Activated naive CD8-positive, alpha-beta T cell treated with anti-CD3 and anti-CD28 coated beads for 36 hours (primary cell): ENCODE measurements at regions not wholly inside any gene's neighbourhood (a gene's known extent, or its start where the extent isn't known, plus 50 kb on each side); places are given as distances from the start of the nearest gene placed in this dataset.

Source experiments
- DNase-seq: peaks from one replicate; pipeline ENCODE4 v3.0.0; 2021
- H3K27ac Mint-ChIP-seq: one replicate; pipeline ENCODE4 v1.8.0; 2022; ENCODE audit warnings: mild to moderate bottlenecking, moderate library complexity, mixed read lengths
- H3K27me3 Mint-ChIP-seq: one replicate; pipeline ENCODE4 v1.8.0; 2022; ENCODE audit warnings: mild to moderate bottlenecking, mixed read lengths
- H3K36me3 Mint-ChIP-seq: one replicate; pipeline ENCODE4 v1.8.0; 2021; ENCODE audit warnings: mild to moderate bottlenecking, mixed read lengths
- H3K4me1 Mint-ChIP-seq: one replicate; pipeline ENCODE4 v1.8.0; 2021; ENCODE audit warnings: mixed read lengths
- H3K4me3 Mint-ChIP-seq: one replicate; pipeline ENCODE4 v1.8.0; 2022; ENCODE audit warnings: mild to moderate bottlenecking, moderate library complexity, mixed read lengths
- H3K9me3 Mint-ChIP-seq: one replicate; pipeline ENCODE4 v1.8.0; 2022; ENCODE audit warnings: mixed read lengths

DNA sequence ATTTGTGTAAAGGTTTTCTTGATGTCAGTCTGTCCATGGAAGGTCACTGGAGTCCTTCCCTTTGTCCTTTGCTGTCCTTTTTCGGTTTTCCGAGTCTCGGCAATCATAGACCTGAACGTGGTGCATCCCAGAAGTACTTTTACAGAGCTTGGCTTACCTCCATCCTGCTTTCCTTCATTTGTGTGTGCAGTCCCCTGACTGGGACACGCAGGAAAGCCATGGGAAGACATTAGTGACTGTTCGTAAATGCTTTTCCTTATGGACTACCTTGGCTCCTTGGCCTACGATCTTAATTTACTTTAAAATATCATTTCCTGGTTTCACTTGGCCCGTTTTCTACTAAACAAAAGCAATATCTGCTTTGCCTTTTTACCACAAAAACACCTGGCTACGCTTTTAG, 328.4 kb upstream of the RARB start:
- Mint-ChIP-seq H3K9me3 (no peaks in the 10 kb centered on the region), H3K27me3 (no peaks in the 10 kb centered on the region), H3K4me3 (no peak overlapping the region), H3K27ac (no peak overlapping the region), H3K36me3 (no peaks in the 10 kb centered on the region), H3K4me1 (no peaks in the 10 kb centered on the region)
- no peak for DNase-seq

GRCh38 chr3:25103391-25103790, 324.7 kb upstream of the RARB start:
- Mint-ChIP-seq H3K27ac (no peak overlapping the region), H3K36me3 (no peaks in the 10 kb centered on the region), H3K27me3 (no peaks in the 10 kb centered on the region), H3K4me1 (no peaks in the 10 kb centered on the region), H3K9me3 (peaks cover 2% of the 10 kb centered on the region), H3K4me3 (no peak overlapping the region)
- no peak for DNase-seq

DNA sequence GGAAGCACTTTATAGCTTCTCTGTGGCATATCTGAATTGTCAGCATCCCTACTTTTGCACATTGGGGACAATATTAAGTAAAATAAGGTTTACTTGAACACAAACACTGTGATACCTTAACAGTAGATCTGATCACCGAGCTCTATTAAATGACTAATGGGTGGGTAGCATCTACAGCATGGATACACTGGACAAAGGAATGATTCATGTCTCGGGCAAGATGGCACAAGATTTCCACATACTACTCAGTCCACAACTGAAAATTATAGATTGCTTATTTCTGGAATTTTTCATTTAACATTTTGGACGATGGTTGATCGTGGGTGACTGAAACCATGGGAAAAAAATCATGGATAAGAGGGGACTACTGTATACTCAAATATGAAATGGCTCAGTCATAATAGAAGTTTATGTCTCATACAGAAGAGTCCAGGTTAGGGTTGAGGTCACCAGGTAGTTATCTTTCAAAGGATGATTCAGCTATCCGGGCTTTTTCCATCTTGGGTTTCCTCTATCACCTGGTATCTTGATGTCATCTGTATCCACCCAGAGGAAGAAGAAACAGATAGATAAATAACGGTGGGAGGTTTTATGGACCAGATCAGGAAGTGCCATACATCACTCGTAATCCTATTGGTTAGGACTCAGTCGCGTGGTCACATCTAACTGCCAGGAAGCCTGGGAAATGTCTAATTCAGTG, 320.0 kb upstream of the RARB start:
- H3K4me1 Mint-ChIP-seq: no peaks in the 10 kb centered on the region
- no peak overlapping the region for H3K4me3 Mint-ChIP-seq
- H3K27ac Mint-ChIP-seq: no peak overlapping the region
- DNase-seq: no peak
- H3K9me3 Mint-ChIP-seq: peaks cover 2% of the 10 kb centered on the region
- H3K27me3 Mint-ChIP-seq: no peaks in the 10 kb centered on the region
- no peaks in the 10 kb centered on the region for H3K36me3 Mint-ChIP-seq

GRCh38 chr3:25110642-25111041, 317.4 kb upstream of the RARB start:
- no peak for DNase-seq
- H3K36me3 Mint-ChIP-seq: no peaks in the 10 kb centered on the region
- H3K27ac Mint-ChIP-seq: no peak overlapping the region
- no peak overlapping the region for H3K4me3 Mint-ChIP-seq
- H3K27me3 Mint-ChIP-seq: no peaks in the 10 kb centered on the region
- no peaks in the 10 kb centered on the region for H3K4me1 Mint-ChIP-seq
- peaks cover 6% of the 10 kb centered on the region for H3K9me3 Mint-ChIP-seq

GRCh38 chr3:25113891-25114290, 314.2 kb upstream of the RARB start:
- peaks cover 5% of the 10 kb centered on the region for H3K9me3 Mint-ChIP-seq
- H3K4me1 Mint-ChIP-seq: no peaks in the 10 kb centered on the region
- no peak overlapping the region for H3K4me3 Mint-ChIP-seq
- H3K27me3 Mint-ChIP-seq: no peaks in the 10 kb centered on the region
- H3K27ac Mint-ChIP-seq: no peak overlapping the region
- no peaks in the 10 kb centered on the region for H3K36me3 Mint-ChIP-seq
- no peak for DNase-seq

DNA sequence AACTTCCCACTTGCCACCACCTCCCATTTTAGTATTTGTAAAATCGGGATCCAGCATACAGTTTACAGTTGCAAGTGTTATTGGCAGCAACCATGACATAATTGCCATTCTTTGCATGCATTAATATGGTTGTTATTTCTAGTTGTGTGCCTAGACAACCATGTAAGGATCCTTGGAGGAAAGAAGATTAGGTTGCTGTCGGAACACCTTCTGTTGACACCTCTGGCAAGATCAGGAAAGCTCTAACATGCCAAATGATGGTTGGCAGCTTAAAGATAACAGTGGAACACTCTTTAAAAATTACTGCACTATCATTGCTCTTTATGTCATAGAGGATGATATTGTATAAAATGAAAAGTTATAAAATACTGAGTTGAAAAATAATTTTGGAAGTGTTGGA, 313.5 kb upstream of the RARB start:
- Mint-ChIP-seq H3K27me3 (no peaks in the 10 kb centered on the region), H3K36me3 (no peaks in the 10 kb centered on the region), H3K9me3 (peaks cover 5% of the 10 kb centered on the region), H3K27ac (no peak overlapping the region), H3K4me3 (no peak overlapping the region), H3K4me1 (no peaks in the 10 kb centered on the region)
- no peak for DNase-seq

GRCh38 chr3:25117005-25117593, 311.0 kb upstream of the RARB start:
- Mint-ChIP-seq H3K27ac (no peak overlapping the region), H3K4me1 (no peaks in the 10 kb centered on the region), H3K4me3 (no peak overlapping the region), H3K36me3 (no peaks in the 10 kb centered on the region), H3K9me3 (peaks cover 5% of the 10 kb centered on the region), H3K27me3 (no peaks in the 10 kb centered on the region)
- DNase-seq: no peak

- Mint-ChIP-seq H3K4me3 (no peak overlapping the region), H3K4me1 (no peaks in the 10 kb centered on the region), H3K36me3 (no peaks in the 10 kb centered on the region), H3K27me3 (no peaks in the 10 kb centered on the region), H3K27ac (no peak overlapping the region), H3K9me3 (no peaks in the 10 kb centered on the region)
- no peak for DNase-seq
Measured at GRCh38 chr3:25119682-25120081, 308.4 kb upstream of the RARB start.

DNA sequence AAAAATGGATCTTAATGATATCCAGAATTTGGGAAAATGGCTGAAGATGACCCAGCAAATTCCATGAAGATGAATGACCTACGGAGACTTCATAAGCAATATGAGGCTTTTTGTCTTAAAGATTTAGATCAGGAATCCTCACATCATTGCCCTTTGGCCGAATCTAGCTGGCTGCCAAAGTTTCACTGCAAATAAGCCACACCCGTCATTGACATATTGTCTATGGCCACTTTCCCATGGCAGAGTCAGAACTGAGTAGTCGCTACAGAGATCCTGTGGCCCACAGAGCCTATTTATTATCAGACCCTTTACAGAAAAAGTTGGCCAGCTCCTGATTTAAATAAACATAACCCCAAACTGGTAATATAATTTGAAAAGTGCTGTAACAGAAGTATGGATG, 307.4 kb upstream of the RARB start:
- Mint-ChIP-seq H3K9me3 (peaks cover 5% of the 10 kb centered on the region), H3K36me3 (no peaks in the 10 kb centered on the region), H3K27ac (no peak overlapping the region), H3K4me1 (no peaks in the 10 kb centered on the region), H3K27me3 (no peaks in the 10 kb centered on the region), H3K4me3 (no peak overlapping the region)
- no peak for DNase-seq

GRCh38 chr3:25125201-25125600, 302.9 kb upstream of the RARB start:
- no peak for DNase-seq
- Mint-ChIP-seq H3K4me3 (no peak overlapping the region), H3K9me3 (peaks cover 11% of the 10 kb centered on the region), H3K27me3 (no peaks in the 10 kb centered on the region), H3K4me1 (no peaks in the 10 kb centered on the region), H3K36me3 (no peaks in the 10 kb centered on the region), H3K27ac (no peak overlapping the region)

GRCh38 chr3:25128735-25129134, 299.3 kb upstream of the RARB start:
- DNase-seq: no peak
- H3K9me3 Mint-ChIP-seq: peaks cover 15% of the 10 kb centered on the region
- no peak overlapping the region for H3K27ac Mint-ChIP-seq
- H3K4me3 Mint-ChIP-seq: no peak overlapping the region
- no peaks in the 10 kb centered on the region for H3K27me3 Mint-ChIP-seq
- no peaks in the 10 kb centered on the region for H3K36me3 Mint-ChIP-seq
- no peaks in the 10 kb centered on the region for H3K4me1 Mint-ChIP-seq

GRCh38 chr3:25130724-25131520, 297.1 kb upstream of the RARB start:
- Mint-ChIP-seq H3K27ac (no peak overlapping the region), H3K4me1 (no peaks in the 10 kb centered on the region), H3K9me3 (peaks cover 11% of the 10 kb centered on the region)

DNA sequence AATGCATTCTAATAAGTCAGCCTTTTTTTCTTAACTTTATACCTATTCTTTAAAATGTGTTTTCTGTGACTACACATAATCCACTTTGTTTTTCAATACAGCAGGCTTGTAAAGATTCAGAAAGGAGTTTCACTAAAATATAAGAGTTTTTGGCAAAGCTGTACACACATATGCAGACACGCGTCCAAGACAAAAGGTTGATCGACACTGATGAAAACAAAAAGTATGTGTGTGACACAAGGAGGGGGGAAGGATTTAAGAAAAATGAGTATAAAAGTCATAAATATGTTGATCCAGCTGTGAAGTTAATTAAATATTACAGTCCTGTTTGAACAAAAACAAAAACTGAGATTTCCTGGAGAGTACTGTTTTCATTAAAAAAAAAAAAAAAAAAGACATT, 294.5 kb upstream of the RARB start:
- Mint-ChIP-seq H3K36me3 (no peaks in the 10 kb centered on the region), H3K9me3 (peaks cover 5% of the 10 kb centered on the region), H3K4me1 (no peaks in the 10 kb centered on the region), H3K27me3 (no peaks in the 10 kb centered on the region), H3K4me3 (no peak overlapping the region), H3K27ac (no peak overlapping the region)
- DNase-seq: no peak

More at GRCh38 chr3:25130724-25131520, 297.1 kb upstream of the RARB start:
- Mint-ChIP-seq H3K4me3 (no peak overlapping the region), H3K36me3 (no peaks in the 10 kb centered on the region), H3K27me3 (no peaks in the 10 kb centered on the region)
- no peak for DNase-seq

- no peaks in the 10 kb centered on the region for H3K4me1 Mint-ChIP-seq
- no peaks in the 10 kb centered on the region for H3K36me3 Mint-ChIP-seq
- no peak for DNase-seq
- H3K9me3 Mint-ChIP-seq: peaks cover 3% of the 10 kb centered on the region
- no peak overlapping the region for H3K27ac Mint-ChIP-seq
- H3K4me3 Mint-ChIP-seq: no peak overlapping the region
- no peaks in the 10 kb centered on the region for H3K27me3 Mint-ChIP-seq
Measured at GRCh38 chr3:25137606-25138005, 290.5 kb upstream of the RARB start.

DNA sequence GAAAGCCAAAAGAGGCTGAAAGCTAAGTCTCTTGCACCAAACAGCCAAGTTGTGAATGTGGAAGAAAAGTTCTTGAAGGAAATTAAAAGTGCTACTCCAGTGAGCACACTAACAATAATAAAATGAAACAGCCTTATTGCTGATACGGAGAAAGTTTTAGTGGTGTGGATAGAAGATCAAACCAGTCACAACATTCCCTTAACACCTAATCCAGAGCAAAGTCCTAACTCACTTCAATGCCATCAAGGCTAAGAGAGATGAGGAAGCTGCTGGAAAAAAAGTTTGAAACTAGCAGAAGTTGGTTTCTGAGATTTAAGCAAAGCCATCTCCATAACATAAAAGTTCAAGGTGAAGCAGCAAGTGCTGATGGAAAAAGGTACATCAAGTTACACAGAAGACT, 288.8 kb upstream of the RARB start:
- DNase-seq: no peak
- Mint-ChIP-seq H3K27ac (no peak overlapping the region), H3K4me3 (no peak overlapping the region), H3K36me3 (no peaks in the 10 kb centered on the region), H3K27me3 (no peaks in the 10 kb centered on the region), H3K4me1 (no peaks in the 10 kb centered on the region), H3K9me3 (peaks cover 3% of the 10 kb centered on the region)
